IMR-90 (cell line): ENCODE measurements at regions not wholly inside any gene's neighbourhood (a gene's known extent, or its start where the extent isn't known, plus 50 kb on each side); places are given as distances from the start of the nearest gene placed in this dataset.

Experiments used
- BHLHE40 ChIP-seq: fragments of 150-350 bp; IDR thresholded peaks from 2 replicates; pipeline ENCODE4 v1.6.1; 2016; ENCODE audit warnings: mild to moderate bottlenecking, low read depth, low read length
- CEBPB ChIP-seq: IDR thresholded peaks from 2 replicates; pipeline ENCODE4 v1.6.1; 2012; ENCODE audit warnings: low read depth, low read length, improper control_type of control experiment
- ELK1 ChIP-seq: fragments of 150-350 bp; IDR thresholded peaks from 2 replicates; pipeline ENCODE4 v1.6.1; 2016; ENCODE audit warnings: low read depth, mild to moderate bottlenecking, low read length, moderate library complexity, borderline replicate concordance
- FOS ChIP-seq: fragments of 150-350 bp; IDR thresholded peaks from 2 replicates; pipeline ENCODE4 v1.6.1; 2016; ENCODE audit warnings: low read depth, low read length
- MAFK ChIP-seq: IDR thresholded peaks from 2 replicates; pipeline ENCODE4 v1.6.1; 2012; ENCODE audit warnings: low read depth, low read length, improper control_type of control experiment
- MAZ ChIP-seq: IDR thresholded peaks from 2 replicates; pipeline ENCODE4 v1.6.1; 2012; ENCODE audit warnings: low read depth, mild to moderate bottlenecking, low read length, improper control_type of control experiment, moderate library complexity, borderline replicate concordance
- MXI1 ChIP-seq: IDR thresholded peaks from 2 replicates; pipeline ENCODE4 v1.6.1; 2012; ENCODE audit warnings: low read depth, mild to moderate bottlenecking, low read length, moderate library complexity, borderline replicate concordance
- NFE2L2 ChIP-seq: fragments of 150-350 bp; IDR thresholded peaks from 2 replicates; pipeline ENCODE4 v1.6.1; 2016; ENCODE audit warnings: low read depth, mild to moderate bottlenecking, low read length
- POLR2A ChIP-seq: IDR thresholded peaks from 2 replicates; pipeline ENCODE4 v1.6.1; 2012; ENCODE audit warnings: mild to moderate bottlenecking, low read depth, low read length
- RFX5 ChIP-seq: IDR thresholded peaks from 2 replicates; pipeline ENCODE4 v1.8.0; 2012; ENCODE audit warnings: low read depth, mild to moderate bottlenecking, low read length, moderate library complexity
- USF2 ChIP-seq: fragments of 150-350 bp; IDR thresholded peaks from 2 replicates; pipeline ENCODE4 v1.6.1; 2017; ENCODE audit warnings: mild to moderate bottlenecking, antibody characterized with exemption, low read length, low read depth
- TF ChIP-seq, protein P1 (sequence below): conservative IDR thresholded peaks from 2 replicates; pipeline ENCODE4 v1.5.1; 2012; ENCODE audit warnings: mild to moderate bottlenecking, low read depth, low read length, improper control_type of control experiment

- TF ChIP-seq, protein P1, sequence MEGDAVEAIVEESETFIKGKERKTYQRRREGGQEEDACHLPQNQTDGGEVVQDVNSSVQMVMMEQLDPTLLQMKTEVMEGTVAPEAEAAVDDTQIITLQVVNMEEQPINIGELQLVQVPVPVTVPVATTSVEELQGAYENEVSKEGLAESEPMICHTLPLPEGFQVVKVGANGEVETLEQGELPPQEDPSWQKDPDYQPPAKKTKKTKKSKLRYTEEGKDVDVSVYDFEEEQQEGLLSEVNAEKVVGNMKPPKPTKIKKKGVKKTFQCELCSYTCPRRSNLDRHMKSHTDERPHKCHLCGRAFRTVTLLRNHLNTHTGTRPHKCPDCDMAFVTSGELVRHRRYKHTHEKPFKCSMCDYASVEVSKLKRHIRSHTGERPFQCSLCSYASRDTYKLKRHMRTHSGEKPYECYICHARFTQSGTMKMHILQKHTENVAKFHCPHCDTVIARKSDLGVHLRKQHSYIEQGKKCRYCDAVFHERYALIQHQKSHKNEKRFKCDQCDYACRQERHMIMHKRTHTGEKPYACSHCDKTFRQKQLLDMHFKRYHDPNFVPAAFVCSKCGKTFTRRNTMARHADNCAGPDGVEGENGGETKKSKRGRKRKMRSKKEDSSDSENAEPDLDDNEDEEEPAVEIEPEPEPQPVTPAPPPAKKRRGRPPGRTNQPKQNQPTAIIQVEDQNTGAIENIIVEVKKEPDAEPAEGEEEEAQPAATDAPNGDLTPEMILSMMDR = no peak
- TF ChIP-seq MAZ (no peak), USF2 (no peak), MXI1 (no peak), POLR2A (no peak), MAFK (no peak), RFX5 (no peak), BHLHE40 (no peak), FOS (no peak), NFE2L2 (no peak), CEBPB (no peak), ELK1 (no peak)
Measured at GRCh38 chr18:51582551-51582950, 385.1 kb upstream of the MEX3C start.
